ENCODE measurements at regions not wholly inside any gene's neighbourhood (a gene's known extent, or its start where the extent isn't known, plus 50 kb on each side); places are given as distances from the start of the nearest gene placed in this dataset.

DNA sequence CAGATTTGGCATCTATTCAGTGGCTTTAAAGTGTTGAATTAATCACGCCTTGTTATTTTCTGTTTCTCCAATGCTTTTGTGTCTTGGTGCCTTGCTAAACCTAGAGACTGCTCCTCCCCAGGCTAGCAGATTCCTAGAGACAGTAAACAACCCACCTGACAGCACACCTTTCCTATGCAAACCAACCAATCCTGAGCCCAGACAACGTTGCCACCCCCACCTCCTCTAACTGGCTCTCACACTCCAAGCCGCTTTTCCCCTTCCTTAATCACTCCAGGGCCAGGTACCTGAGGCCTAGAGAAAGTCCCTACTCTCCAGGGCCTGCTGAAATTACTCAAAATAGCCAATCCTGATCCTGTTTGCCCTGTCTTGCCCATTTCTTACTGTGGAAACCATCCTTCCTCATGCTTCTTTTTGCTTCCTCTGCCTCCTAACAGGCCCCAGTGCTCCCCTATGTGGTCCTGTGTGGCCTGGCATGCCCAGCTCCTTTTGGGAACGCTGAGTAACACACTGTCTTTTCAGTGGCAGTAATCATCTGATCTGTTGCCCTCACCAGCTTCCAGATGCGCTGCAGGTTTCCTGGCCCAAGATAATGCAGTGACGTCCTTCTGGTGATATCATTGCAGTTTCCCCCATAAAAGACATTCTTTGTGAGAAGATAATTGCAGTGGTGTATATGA, 53.4 kb downstream of the GAS1 start:
- intact Hi-C loops (cut with micrococcal nuclease), result no loop called here
- TF ChIP-seq, protein P1, sequence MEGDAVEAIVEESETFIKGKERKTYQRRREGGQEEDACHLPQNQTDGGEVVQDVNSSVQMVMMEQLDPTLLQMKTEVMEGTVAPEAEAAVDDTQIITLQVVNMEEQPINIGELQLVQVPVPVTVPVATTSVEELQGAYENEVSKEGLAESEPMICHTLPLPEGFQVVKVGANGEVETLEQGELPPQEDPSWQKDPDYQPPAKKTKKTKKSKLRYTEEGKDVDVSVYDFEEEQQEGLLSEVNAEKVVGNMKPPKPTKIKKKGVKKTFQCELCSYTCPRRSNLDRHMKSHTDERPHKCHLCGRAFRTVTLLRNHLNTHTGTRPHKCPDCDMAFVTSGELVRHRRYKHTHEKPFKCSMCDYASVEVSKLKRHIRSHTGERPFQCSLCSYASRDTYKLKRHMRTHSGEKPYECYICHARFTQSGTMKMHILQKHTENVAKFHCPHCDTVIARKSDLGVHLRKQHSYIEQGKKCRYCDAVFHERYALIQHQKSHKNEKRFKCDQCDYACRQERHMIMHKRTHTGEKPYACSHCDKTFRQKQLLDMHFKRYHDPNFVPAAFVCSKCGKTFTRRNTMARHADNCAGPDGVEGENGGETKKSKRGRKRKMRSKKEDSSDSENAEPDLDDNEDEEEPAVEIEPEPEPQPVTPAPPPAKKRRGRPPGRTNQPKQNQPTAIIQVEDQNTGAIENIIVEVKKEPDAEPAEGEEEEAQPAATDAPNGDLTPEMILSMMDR (IDR thresholded peaks at IDR 0.05; ENCODE audit: borderline replicate concordance), result no peak
- peaks cover 12% of the 10 kb centered on the region for H3K27me3 ChIP-seq (ENCODE audit: low read depth)
- H3K36me3 ChIP-seq, result no peaks in the 10 kb centered on the region
- H3K4me3 ChIP-seq, result no peak overlapping the region
- no peak for DNase-seq
- no peaks in the 10 kb centered on the region for H3K4me1 ChIP-seq
- H3K9me3 ChIP-seq (replicated peaks), result no peaks in the 10 kb centered on the region
- no peak overlapping the region for H3K27ac ChIP-seq (replicated peaks)

DNA sequence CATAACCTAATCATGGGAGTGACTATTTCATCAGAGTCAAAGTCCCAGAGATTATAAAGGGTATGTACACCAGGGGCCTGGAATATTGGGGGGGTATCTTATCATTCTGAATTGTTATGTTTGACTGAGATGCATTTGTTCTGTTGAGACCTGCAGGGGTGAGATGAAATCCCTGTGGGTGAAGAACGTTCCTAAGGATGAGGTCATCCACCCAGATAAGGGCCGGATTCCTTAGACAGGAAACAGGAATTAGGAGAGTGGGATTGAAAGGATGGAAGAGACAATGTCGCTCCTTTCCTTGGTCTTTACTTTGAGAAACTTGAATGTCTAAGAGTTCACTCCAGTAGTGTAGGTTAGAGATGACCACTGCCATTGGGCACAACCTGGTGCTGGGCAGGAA, 54.7 kb downstream of the GAS1 start:
- no peak overlapping the region for H3K27ac ChIP-seq (replicated peaks)
- no peak overlapping the region for H3K4me3 ChIP-seq
- no peaks in the 10 kb centered on the region for H3K4me1 ChIP-seq
- H3K27me3 ChIP-seq (ENCODE audit: low read depth), result peaks cover 12% of the 10 kb centered on the region
- TF ChIP-seq, protein P1 (IDR thresholded peaks at IDR 0.05; ENCODE audit: borderline replicate concordance), result no peak
- H3K9me3 ChIP-seq (replicated peaks), result no peaks in the 10 kb centered on the region
- DNase-seq, result no peak
- no peaks in the 10 kb centered on the region for H3K36me3 ChIP-seq
- intact Hi-C loops (cut with micrococcal nuclease), result no loop called here

DNA sequence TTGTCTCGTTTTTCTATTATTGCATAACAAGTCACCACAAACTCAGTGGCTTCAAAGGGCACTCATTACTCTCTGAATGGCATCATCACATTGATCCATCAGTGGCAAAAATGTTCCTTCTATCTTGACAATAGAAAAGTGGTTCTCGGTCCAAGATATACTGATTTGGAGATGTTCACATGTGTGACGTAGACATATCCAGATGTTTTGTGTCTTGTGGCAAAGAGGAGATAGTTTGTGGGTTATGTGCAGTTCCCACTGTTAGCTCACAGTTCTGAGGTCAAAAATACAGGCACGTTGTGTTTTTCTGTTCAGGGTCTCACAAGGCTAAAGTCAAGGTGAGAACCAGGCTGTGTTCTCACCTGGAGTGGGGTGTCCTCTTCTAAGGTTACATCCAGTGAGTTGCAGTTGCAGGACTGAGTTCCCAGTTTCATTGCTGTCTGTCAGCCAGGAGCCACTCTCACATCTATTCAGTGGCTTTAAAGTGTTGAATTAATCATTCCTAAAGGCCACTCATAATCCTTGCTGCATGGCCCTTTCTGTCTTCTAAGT, 55.3 kb downstream of the GAS1 start:
- no peaks in the 10 kb centered on the region for H3K36me3 ChIP-seq
- H3K4me3 ChIP-seq, result no peak overlapping the region
- no peak for DNase-seq
- no peaks in the 10 kb centered on the region for H3K9me3 ChIP-seq (replicated peaks)
- no peaks in the 10 kb centered on the region for H3K4me1 ChIP-seq
- H3K27me3 ChIP-seq (ENCODE audit: low read depth), result peaks cover 15% of the 10 kb centered on the region
- H3K27ac ChIP-seq (replicated peaks), result no peak overlapping the region
- intact Hi-C loops (cut with micrococcal nuclease), result no loop called here
- TF ChIP-seq, protein P1 (IDR thresholded peaks at IDR 0.05; ENCODE audit: borderline replicate concordance), result no peak

DNA sequence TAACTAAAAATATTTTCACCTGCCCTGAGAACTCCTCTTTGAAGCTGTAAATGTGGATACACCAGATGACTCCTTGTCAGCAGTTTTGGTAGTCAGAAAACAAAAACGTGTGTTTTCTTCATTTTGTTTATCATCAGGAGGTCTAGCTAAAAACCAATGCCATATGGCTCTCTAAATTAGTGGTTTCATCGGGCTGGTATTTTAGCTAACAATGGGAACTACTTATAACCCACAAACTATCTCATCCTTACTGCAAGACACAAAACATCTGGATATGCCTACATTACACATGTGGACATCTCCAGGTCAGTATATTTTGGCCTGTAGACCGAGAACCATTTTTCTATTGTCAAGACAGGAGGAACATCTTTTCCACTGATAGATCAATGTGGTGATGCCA, 56.2 kb downstream of the GAS1 start:
- TF ChIP-seq, protein P1 (IDR thresholded peaks at IDR 0.05; ENCODE audit: borderline replicate concordance), result no peak
- H3K36me3 ChIP-seq, result no peaks in the 10 kb centered on the region
- intact Hi-C loops (cut with micrococcal nuclease), result no loop called here
- H3K4me1 ChIP-seq, result no peaks in the 10 kb centered on the region
- no peak for DNase-seq
- H3K9me3 ChIP-seq (replicated peaks), result no peaks in the 10 kb centered on the region
- no peak overlapping the region for H3K27ac ChIP-seq (replicated peaks)
- no peak overlapping the region for H3K4me3 ChIP-seq
- peaks cover 15% of the 10 kb centered on the region for H3K27me3 ChIP-seq (ENCODE audit: low read depth)

DNA sequence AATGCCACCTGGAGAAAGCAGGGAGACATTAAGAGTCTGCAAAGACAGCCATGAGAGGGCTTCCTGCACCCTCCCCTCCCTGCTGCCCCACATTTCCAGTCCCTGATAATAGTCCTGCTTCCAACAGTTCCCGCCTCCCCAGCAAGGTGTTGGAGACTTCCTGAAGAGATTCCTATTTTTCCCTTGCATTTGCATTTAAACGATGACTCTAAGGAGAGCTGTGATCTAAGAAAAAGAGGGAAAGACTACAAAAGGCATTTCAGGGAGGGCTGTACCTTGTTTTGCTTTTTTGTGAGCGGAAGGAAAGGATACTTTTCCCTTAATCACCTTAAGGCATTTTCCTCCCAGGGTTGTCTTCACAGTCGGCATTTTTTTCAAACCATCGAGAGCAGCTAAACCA, 62.1 kb downstream of the GAS1 start:
- H3K4me3 ChIP-seq, result no peak overlapping the region

More for the DNA sequence above, 62.1 kb downstream of the GAS1 start:
- TF ChIP-seq, protein P1 (IDR thresholded peaks at IDR 0.05; ENCODE audit: borderline replicate concordance), result no peak
- Histone ChIP-seq H3K9me3 (replicated peaks) (no peaks in the 10 kb centered on the region), H3K27ac (replicated peaks) (no peak overlapping the region), H3K27me3 (ENCODE audit: low read depth) (peaks cover 31% of the 10 kb centered on the region), H3K36me3 (no peaks in the 10 kb centered on the region), H3K4me1 (no peaks in the 10 kb centered on the region)
- DNase-seq, result no peak
- intact Hi-C loops (cut with micrococcal nuclease), result no loop called here
